A172 (cell line): ENCODE measurements at regions not wholly inside any gene's neighbourhood (a gene's known extent, or its start where the extent isn't known, plus 50 kb on each side); places are given as distances from the start of the nearest gene placed in this dataset.

Experiments used
- DNase-seq: peaks from one replicate; pipeline ENCODE4 v3.0.0-alpha.2; 2015; ENCODE audit warnings: low spot score

DNA sequence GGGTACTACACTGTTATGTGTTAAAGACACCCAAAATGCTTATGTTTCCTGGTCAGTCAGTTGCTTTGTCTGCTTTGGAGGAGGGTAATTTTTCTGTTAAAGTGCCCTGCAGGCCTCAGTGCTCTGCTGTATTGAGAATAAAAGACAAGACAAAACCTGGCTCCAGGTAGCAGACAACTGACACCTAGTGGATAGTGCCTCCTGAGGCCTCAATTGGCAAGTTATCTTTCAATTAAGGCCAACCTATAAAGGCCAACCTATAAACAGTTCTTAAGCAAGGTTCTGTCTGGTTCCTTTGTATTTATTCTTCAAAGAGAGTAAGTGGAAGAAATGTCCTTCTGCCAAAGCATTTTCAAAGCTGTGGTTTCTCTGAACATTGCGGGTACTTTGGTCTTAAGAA lies 773.8 kb downstream of the MECOM start:
- DNase-seq = no peak

DNA sequence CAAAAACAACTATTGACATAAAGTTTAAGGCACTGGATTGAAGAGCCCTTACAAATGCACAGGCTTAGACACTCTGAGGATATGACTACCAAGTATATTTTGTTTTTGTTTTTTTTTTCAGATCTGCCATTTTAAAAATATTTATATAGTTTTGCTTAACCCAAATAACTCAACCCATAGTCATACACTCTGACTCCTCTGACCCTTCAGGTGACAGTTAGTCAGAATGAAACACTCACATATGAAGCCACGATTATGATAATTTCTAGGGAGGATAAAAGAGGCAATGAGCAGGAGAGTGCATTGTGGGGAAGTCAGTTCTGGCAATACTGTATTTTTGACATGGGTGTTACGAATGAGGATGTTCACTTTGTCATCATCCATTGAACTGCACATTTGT lies 774.7 kb downstream of the MECOM start:
- DNase-seq = no peak

DNA sequence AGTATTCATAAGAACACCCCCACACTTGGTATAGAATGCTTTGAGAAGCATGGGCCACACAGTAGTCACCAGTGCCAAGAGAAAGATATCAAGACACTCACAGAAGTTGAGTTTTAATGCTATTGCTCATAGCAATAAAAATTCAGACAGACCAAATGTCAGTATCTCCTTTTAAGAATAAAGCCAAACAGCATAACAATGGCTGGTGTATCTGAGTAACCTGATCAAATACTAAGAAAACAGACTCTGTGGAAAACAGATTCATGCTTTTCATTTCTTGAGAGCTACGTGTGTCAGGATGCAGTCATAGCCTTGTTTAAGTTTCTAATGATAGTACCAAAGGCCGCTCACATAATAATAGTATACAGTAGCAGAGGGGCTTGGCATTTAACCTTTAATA lies 778.5 kb downstream of the MECOM start:
- DNase-seq = peak; percentile 59

DNA sequence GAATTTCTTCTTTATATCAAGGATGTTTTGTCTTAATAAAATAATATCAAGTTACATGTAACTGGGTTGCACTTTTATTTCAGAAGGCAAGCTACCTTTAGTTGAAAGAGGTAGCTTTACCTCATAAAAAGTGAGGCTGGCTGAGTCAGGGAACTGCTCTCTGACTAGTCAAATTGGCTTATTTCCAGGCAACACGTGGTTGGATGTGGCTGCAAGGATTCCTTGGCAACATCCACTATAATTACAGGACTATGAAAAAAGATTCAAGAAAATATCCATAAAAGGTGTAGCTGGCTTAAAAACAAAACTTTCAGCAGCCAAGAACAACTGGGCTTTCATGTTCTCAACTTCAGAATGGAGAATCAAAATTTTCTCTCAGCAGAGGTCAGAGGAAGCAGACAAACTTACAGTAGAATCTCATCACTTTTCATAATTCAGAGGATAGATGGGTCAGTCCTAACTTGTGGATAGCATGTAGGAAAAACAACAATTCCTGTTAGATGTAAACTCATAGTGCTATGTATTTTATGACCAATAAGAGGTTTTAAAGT lies 779.1 kb downstream of the MECOM start:
- DNase-seq = peak; percentile 88

DNA sequence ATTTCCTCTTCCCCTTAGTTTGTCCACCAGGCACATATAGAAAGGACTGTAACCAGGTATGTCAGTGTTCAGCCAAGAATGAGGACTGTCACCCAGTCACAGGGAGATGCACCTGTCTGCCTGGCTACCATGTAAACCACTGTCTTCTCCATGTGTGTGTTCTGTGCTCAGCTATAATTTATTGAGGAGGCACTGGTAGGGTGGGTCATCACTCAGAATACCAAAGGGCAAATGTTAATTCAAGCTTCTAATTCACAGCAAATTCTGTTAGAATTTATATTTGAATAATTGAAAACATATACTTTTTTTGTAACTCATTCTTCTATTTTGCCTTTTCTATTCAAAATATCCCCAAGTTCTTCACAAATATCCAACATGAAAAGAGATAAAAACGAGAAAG lies 780.4 kb downstream of the MECOM start:
- no peak for DNase-seq

DNA sequence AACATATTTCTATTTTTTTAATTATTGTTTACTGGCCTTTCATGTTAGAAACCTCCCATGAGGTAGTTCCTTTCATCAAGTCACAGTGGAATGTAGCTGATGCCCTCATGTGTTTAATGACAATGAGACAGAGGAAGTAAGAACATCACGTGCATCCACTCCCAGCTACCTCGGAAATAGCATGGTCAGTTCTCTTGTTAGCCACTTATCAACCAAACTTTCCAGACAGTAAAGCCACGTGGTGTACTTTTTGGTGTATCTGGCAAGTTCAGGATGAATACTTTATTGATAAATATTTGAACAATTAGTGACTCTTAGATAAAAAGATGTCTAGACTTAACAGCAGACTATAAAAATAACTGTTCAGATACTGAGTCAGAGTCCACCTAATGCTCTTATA lies 781.7 kb downstream of the MECOM start:
- peak; percentile 27 for DNase-seq

DNA sequence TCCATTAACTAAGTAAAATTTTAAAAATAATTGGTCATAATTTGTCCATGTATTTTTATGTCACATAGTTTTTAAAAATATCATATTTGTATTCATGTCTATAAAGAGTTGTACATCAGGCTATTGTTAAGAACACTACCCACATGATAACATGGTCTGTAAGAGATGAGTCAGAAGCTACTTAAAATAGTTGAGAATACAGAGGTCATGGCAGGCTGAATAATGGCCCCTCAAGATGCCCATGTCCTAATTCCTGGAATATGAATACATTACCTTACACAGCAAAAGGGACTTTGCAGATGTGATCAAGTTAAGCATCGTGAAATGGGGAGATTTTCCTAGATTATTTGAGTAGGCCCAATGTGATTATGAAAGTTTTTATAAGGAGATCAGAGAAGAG lies 782.9 kb upstream of the GOLIM4 start:
- peak; percentile 70 for DNase-seq

DNA sequence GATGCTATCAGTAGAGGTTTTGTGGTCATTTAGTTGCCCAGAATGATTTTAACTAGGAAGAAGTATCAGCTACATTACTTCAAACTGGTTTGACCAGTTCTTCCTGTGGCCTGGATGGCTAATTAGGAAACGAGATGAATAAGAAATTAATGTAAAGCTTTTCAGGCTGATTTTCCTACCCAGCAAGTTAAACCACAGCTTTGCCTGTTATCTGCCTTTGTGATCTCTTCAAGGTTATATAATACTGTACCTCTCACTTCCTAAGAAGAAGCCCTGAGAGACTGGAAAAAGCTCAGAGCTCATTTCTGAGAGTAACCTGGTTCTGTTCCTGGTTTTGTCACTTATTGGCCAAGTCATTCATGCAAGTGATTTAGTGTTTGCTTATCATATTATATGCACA lies 782.2 kb upstream of the GOLIM4 start:
- DNase-seq = no peak

DNA sequence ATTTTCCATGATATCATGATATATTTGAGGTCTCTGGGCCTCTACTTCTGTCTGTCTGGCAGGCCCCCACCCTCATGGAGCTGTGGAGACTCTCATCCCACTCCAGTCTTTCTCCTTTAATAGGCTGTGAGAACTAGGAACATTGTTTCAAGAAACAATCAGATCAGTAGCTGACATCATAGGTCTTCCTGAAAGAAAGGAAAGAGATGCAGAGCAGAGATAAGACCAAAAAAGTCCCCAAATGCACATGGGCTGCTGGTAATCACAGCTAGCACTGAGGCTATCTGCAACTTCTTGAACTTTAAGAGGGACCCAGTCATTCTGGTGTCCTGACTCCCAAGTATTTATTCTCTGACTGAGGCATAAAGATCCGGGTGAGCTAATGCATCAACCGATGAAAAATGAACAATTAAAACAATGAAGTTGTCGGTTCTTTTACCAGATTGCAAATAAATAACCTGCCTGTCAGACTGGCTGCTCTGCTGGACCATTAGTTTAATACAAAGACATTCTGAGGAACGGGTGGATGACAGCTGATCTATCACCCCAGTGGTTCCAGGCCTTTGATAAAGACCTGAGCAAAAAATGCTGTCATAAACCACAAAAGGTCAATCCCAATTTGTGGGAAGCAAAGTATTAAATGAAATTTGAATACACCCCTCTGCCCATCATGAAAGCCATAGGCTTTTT lies 780.8 kb upstream of the GOLIM4 start:
- DNase-seq = peak; percentile 61

DNA sequence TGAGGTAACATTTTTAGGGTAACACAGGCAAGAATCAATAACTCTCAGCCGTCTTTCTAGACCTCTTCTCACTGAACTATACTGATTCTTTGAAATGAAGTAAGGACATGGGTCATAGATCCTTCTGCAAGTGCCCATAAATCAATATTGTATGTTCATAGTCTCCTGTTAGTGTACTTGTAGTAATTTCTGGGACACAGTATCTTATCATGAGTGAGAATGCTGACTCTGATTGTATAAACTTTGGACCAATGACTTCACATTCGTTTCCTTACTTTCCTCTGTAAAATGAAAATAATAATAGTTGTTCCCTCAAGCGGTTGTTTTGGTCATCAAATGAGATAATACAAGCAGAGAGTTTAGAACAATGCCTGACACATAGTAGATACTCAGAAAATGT lies 777.1 kb upstream of the GOLIM4 start:
- DNase-seq = no peak

DNA sequence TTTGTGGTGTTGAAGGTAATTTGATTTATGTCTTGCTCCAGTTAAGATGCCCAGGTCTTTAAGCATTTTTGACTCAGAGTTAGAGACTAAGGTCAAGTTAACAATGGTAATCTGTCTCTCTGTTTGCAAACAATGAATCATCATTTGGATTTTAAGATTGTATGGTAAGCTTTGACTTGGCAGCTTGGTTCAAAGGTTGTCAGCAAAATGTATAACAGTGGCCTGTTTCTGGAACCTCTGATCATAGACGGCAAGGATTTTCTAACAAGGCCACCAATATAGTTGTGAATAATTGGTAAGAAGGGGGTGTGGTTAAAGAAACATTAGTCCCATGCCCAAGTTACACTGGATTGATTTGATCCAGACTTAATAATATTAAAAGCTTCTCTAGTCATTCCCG lies 775.2 kb upstream of the GOLIM4 start:
- DNase-seq = peak; percentile 60

DNA sequence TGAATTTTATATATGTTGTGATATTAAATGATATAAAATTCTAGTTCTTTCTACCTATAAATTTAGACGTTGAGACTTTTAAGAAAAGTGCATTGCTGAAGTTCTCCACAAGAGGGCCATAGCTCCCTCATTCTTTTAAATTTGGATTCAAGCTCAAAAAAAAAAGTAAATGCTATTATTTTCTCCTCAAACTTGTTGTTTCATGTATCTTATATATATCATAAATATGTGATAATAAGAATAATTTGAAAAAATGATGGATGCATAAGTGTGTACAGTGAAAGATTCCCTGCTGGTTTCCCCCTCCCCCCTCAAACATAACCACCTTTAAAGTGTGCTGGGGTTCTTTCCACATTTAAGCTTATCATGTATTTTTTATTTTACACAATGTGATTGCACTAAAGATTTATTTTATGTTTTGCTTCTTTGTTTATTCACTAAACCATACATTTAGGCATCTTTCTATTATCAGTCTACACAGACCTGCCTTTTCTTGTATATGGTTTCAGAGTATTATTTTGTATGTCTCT lies 769.4 kb upstream of the GOLIM4 start:
- DNase-seq = peak; percentile 29

DNA sequence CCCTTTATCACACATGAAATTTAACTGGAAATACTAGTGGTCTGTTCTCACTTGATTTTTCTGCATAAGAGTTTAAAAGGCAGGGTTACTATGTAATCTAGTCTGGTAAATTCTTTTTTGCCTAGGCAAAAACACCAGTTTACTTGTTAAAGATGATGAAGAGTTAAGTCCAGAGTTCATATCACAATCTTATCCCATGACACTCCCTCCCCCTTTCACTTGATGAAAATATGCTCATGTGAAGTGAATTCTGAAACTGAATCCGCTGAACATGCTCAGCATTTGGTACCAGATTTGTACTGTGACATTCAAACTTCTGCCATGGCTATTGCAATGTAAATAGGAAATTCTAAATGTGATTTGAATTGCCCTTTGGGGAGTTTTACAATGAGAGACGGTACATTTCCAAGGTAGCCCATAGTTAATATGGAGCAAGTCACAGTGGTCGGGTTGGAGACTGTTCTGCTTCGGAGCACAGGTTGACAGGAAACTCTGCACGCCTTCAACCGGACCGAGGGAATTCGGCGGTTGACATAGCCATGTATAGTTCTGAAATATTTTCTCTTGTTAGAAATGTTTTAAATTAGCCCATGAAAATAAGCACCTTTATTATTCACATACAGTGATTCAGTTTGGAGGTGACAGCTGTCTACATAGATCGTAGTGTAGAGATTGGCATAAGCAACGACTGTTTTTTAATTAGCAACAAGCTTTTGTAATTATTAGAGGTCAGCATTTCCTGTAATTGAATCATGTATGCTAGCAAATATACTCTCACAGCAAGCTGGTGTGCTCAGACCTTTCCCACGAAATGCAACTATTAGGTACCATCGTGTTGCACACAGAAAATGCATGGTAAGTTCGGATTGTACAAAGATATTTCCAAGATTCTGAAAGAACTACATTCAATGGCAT lies 768.6 kb upstream of the GOLIM4 start:
- DNase-seq = no peak

DNA sequence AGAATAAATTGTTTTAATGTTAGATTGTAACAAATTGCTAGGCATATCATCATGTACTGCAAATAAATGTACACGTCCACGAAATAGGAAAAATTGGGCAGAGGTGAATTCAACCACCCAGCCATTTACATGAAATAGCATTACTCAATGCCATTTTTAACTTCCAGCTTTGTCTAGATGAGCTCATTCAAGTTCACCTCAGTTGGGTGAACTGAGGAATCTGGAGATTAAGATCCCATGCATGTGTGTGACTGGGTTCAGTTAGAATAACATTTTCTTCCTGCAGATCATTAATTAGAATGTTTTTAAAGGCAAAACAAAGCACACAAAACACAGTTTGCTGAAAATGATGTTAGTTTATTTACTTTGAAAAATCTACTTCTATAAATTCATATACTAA lies 767.8 kb upstream of the GOLIM4 start:
- DNase-seq = no peak

DNA sequence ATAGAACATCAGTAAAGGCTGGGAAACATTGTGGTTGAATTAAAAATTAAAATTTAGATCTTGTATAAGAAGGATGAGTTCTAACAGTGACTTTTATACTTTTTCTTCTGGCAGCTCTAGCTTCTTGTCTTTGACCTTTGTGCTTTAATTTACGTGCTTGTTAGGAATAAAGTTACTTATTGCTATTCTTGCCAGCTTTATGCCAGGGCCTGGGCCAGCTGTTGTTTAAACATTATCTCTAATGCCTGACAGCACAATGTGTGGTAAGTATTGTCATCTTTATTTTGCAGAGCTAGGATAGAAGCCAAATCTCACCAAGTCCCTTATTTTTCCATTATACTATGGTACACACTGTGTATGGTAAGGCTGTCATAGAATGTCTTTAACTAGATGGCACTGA lies 766.7 kb upstream of the GOLIM4 start:
- no peak for DNase-seq

DNA sequence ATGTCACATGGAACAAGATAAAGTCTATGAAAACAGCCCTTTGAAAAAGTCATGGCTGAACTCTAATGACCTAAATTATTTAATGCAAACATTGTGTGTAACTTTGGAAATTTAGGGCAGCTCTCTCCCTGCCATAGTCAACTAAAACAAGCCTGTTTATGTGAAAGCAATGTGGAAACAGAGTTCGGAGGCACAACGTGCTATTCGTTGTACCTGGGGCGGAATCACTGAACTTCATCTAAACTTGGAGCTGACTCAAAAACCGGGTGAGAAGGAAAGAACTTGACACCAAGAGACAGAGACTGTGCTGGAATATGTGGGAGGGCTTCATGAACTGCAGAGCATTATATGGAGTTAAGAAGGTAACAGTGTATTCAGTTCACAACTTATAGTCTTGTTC lies 764.9 kb upstream of the GOLIM4 start:
- DNase-seq = no peak

DNA sequence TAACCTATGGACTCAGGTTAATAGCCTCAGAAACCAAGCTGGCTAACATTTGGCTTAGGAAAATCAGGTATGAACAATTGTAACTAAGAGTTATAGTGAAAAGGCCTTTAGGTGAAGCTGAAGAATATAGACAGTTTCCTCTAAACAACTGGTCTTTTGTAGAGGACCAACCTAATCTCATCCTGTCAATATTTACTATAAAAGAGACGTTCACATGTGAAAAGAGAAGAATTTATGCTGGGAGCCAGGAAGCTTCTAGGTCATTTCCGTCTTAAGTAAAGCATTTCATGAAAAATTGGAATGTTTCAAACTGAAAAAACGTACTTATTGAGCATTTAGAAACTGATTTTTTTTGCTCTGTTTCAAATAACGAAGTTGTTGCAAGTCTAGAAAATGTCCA lies 764.3 kb upstream of the GOLIM4 start:
- DNase-seq = no peak

DNA sequence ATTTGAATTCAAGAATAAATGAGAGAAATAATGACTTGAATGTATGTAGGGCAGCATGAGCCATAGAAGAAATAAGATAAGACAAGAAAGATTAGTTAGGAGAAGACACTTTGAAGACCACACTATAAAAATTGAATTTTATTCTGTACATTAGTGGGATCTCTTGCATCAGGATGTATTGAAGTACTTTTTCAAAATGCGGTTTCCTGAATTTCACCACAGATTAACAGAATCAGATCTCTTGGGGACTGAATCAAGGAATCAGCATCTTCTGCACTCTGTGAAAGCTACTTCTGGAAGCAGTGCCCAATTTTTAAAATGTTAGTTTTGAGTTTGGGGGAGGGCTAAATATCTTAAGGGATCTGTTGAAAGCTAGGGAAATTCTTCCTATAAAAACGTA lies 763.9 kb upstream of the GOLIM4 start:
- no peak for DNase-seq

DNA sequence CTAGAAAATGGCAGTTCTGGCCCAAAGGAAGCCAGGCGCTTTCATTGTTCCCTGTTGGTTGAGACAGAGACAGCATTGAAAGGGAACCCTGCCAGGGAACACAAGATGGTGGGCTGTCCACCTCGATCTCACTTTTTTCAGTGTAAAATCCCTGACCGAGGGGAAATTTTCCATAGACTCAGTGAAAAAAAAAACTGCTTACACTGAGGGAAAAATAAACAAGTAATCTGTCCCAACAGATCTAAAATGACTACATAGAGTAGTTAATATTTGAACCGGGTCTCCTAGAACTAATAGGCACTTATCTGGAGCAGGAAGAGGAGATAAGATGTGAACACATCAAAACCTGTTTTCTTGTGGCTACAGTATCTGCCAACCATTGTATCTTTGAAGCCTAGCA lies 763.4 kb upstream of the GOLIM4 start:
- no peak for DNase-seq

DNA sequence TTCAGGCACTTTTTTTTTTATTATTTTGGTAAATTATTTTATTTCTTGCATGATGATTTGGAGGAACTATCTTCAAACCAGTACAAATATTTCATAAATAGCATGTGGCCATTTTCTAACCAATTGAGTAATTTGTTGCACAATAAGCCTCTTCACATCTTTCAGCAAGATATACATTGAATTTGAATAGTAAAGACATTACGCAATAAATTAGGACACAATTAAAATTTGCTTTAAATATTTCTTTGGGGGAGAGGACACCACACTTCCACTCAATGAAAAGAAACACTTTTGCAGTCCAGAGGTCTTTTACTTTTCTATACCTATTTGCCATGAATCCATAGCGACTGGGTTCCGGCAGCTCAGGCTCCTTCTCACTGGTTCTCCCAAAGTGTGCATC lies 762.6 kb upstream of the GOLIM4 start:
- no peak for DNase-seq

DNA sequence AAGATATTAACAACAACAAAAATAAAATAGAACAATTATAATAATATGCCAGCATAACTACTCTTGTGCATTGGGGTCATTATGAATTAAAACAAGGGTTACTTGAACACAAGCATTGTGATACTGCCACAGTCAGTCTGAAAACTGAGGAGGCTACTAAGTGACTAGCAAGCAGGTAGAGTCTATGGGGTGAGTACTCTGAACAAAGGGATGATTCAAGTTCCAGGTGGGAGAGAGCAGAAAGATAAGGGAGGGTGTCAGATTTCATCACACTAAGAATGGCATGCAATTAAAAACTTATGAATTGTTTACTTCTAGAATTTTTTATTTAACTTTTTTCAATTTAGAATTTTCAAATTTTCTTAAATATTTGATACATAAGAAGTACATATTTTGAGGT lies 754.4 kb upstream of the GOLIM4 start:
- no peak for DNase-seq

DNA sequence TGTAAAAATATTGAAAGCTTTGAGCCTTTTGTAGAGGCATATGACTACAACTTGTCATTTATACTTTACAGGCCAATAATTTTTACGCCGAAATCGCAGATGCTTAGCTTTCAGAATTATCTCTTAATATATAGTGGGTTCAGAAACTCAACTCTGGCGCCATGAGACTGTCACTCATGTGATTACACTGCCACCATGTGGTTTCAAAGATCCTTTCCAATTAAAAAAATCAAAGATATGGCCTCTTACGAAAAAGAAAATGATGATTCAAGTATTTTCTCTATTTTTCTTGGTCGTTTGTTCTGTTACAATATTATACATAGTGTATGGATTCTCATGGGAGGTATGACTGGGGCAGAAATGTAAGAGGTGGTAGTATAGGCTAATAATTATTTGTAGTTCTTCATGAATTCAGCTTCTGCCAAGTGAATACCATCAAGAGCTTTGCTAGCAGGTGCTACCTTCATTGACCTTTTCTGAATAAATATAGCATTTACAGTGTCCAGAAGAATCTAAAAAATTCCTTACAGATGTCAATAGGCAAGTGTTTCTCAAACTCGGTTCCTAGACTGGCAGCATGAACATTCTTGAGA lies 751.7 kb upstream of the GOLIM4 start:
- peak; percentile 42 for DNase-seq
